HG02885 (cell line): ENCODE measurements at regions not wholly inside any gene's neighbourhood (a gene's known extent, or its start where the extent isn't known, plus 50 kb on each side); places are given as distances from the start of the nearest gene placed in this dataset.

Experiments used
- ATAC-seq: cut with Tn5 transposase; IDR thresholded peaks from one replicate; pipeline ENCODE4 v1.9.1; 2021; ENCODE audit warnings: mild to moderate bottlenecking; ENCODE audit not compliant: unreplicated experiment, poor library complexity

DNA sequence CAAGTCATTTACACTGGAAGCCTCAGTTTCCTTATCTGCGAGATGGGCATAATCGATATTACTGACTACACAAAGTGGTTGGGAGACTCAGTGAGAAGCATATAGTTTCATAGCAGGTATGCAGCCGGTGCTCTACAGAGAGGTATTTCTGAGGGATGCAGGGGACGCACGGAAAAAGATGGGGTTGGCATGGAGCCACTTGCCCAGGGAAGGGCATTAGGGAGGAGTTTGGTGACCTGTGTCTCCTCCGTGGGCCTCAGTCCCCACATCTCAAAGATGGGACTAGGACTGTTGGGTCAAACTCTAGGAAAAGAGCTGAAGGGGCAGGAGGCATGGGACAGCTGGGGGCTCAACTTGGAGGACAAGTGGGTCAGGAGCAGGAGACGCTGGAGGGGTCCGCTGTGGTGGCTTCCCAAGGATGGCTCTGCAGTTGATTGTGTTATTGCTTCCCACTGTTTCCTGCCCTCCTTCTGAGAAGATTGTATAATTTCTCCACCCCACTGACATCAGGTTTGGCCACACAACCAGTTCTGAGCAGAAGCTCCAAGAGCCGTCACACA is 158.6 kb upstream of the ALDH1B1 start:
- no peak for ATAC-seq

DNA sequence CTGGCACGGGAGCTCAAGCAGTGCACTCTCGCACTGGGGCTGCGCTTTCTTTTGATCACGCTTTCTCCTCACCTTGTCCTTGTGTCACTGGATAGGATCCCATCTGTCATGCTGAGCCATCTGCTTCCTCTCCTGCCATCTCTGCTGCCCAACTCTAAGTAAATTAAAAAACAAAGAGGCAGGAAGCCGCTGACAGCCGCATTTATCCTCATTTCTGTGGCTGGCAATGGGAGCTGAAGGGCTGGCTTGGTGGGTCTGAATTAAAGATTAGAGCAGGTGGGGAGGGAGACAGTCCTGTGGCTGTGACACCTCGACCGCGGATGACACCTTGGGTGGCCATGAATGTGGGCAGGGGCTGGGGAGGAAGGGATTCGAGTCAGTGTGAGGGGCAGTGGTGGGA is 159.2 kb upstream of the ALDH1B1 start:
- ATAC-seq, result no peak

DNA sequence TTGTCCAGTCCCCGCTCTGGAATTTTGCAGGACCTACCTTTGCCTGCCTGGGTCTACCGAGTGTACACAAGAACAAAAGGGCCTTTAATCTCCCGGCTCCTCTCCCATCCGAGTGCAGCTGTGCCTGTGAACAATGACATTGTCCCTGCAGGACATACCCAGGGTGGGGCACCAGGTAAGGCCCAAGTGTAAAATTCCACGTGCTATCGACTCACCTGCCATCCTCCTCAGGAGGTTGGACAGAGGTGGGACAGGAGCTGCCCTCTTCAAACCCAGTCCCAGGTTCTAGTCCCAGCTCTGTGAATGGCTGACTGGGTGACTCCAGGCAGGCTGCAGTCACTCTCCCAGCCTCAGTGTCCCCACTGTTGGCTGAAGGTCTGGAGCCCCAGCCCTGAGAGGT is 159.6 kb upstream of the ALDH1B1 start:
- ATAC-seq, result no peak

DNA sequence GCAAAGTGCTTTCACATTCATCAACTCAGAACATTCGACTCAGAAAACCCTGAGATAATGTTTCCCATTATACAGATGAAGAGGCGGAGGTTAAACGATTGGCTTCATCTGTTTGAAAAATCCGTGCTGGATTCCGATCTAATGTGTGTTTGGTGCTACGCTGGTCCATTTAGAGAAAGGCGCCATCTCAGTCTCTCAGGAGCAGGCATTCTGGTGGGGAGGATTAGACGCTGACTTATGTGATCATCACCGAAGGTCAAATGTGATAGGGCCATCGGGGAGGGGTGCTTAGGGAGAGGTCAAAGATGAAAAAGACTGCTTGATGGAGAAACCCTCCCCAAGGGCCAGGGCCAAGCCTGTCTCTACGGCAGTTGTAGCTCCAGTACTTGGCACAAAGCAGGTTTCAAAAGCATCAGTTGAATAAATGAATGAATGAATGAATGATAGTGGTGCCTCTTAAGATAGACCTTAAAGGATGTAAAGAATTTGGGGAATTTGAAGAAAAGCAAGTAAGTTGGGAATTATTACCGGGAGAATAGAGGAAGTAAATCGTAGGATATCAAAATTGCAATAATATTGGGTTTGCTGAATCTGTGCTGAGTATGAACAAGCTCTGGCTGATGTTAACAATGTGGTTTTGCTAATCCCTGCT is 160.6 kb upstream of the SHB start:
- ATAC-seq, result no peak

DNA sequence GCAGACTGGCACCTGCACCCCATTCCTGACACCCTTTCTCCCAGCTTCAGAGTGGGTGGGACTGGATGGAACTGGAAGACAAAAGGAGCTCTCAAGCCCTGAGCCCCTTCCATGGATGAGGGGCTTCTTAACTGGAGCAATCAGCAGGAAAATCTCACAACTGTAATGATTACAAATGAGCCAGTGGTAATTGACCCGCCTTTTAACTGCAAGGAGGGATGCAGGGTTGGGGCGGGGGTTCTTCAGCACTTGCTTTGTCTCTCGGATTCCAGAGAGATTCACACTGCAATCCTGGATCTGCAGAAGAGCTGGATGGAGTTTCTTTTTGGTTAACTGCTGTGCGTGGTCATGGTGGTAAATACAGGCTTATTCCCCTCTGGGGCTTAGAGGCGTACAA is 160.1 kb upstream of the SHB start:
- no peak for ATAC-seq

DNA sequence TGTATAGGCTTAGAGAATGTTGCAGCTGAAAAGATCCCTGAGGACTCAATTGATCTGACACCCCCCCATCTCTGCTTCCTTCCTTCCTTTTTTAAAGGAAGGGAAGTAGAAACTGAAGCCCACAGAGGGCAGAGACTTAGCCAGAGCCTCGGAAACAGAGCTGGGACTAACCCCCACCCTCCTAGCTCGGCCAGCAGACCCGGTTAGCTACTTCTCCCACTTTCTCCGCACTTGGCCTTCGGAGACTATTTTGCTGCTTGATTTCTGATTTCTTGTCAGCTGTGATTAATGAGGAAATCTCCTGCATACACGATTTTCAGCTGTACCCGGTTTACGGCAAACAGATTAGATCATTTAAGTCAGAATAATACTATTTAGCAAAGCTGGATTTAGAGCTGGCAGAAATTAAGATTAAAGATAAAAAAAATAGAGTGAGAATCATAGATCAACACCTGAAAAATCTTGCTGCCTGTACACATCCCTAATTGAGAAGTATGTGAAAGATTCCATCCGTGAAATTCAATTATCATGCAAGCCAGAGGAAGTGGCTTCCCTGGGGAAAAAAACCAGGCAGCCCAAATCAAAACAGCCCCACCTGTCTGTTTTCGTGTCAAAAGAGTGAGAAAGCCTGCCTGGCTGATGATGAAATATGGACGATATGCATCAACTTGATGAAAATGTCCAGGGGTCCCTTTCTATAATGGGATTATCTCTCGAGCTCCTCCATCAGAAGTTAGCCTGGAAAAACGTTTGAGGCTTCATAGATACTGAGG is 159.5 kb upstream of the SHB start:
- no peak for ATAC-seq

DNA sequence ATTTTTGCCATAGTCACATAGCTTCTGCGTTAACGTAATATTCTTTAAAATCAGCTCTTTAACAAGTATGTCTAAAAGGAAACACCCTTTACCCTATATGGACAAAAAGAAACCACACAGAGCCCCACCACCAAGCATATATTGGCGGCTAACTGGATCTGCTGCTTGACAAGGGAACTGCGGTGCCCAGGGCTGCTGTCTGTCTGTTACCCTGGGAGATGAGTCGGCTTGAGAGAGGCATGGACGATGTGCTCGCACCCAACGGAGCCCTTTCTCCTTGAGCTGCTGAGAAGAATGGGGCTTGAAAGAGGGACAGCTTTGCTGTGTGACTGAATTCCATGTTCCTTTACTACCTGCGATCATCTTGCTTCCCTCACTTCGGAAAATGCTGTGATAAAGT is 158.6 kb upstream of the SHB start:
- ATAC-seq, result no peak

DNA sequence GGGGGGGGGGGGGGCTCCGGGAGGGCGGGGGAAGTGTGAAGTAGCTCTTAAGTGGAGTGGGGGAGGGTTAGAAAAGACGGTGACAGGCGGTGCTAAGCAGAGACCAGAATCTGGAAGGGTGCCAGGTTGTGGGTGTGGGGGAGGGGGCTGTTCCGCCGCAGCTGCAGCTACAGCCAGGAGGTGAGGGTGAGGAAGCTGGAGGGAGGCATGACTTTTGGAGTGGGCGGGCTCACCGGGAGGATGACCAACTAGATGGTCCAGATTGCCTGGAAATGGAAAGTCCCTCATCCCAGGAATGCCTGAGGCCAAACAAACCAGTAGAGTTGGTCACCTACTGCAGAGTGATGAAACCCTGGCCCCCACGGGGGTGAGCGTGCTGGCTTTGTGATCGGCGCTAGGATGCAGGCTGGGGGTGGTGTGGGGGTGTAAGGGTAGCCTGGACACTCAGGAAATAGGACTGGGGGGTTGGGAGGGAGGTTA is 158.1 kb upstream of the SHB start:
- no peak for ATAC-seq

DNA sequence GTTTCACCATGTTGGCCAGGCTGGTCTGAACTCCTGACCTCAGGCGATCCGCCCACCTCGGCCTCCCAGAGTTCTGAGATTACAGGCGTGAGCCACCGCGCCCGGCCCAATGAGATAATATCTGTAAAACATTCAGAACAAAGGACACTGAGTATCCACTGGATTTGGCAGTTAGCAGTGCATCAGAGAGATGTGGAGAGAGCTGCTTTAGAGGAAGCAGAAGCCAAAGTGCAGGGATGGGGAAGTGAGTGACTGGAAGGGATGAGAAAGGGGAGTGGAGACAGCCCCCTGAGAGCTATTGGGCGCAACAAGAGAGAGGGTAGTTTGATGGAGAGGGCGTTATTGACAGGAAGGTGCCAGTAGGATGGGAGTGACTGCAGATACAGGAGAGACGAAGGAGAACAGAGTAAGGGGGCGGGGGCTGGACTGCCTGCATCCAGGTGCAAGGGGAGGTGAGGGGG is 157.5 kb upstream of the SHB start:
- no peak for ATAC-seq

DNA sequence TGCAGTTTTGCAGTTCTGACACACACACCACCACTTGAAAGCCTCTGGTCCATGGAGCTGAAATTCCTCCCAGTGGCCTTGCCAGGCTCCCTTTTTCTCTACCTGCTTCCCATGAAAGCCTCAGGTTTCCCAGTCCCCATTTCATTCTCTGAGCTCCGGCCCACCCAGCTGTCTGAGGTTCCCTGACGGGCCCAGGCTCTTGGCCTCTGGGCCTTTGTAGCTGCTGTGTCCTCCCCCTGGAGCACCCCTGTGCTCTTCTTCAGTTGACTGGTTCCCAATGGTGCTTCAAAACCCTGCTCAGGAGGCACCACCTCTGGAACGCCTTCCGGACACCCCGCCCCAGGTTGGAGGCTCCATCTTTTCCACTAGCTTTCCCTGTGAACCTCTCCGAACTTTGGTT is 155.9 kb upstream of the SHB start:
- no peak for ATAC-seq

DNA sequence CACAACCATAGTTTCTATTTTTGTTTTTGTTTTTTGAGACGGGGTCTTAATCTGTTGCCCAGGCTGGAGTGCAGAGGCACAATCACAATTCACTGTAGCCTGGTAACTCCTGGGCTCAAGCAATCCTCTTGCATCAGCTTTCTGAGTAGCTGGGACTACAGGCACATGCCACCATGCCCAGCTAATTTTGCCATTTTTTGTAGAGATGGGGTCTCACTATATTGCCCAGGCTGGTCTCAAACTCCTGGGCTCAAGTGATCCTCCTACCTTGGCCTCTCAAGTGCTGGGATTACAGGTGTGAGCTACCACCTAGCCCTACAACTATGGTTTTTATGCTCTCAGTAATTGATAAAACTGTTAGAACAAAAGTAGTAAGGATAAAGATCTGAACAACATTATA is 147.5 kb upstream of the SHB start:
- no peak for ATAC-seq

DNA sequence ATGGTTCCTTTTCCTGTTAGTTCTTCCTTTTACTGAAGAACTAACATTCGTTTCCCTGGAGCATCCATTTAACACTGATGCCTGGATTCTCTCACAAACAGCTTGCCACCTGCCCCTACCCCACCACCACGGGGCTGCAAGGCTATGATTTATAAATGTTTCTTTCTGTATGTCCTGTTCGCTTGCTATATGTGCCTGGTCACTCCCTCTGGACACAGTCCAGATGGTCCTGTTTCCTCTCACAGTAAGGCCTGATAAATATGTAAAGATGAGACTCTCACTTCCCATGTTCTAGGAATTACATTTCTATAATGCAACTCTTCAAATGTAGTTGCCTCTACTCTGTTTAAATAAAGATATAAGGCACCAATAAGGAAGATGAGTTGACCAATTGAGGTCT is 146.4 kb upstream of the SHB start:
- ATAC-seq, result no peak

DNA sequence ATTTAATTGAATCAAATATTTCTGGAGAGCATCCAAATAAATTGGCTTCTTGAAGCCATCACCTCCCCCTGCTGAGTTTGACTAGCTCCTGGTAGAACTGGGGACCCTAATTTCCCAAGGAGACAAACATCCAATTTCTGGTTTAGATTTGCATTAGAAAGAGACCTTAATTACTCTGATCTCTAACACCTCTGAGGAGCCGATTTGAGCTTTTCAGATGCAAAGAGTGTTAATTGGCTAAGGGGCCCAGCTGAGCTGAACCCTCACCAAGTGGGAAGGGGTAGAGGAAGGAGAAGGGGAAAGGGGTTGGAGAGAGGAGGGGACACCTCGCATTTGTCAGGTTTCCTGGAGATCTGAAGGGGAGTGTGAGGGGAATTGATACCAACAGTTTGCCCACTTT is 145.4 kb upstream of the SHB start:
- ATAC-seq, result no peak

DNA sequence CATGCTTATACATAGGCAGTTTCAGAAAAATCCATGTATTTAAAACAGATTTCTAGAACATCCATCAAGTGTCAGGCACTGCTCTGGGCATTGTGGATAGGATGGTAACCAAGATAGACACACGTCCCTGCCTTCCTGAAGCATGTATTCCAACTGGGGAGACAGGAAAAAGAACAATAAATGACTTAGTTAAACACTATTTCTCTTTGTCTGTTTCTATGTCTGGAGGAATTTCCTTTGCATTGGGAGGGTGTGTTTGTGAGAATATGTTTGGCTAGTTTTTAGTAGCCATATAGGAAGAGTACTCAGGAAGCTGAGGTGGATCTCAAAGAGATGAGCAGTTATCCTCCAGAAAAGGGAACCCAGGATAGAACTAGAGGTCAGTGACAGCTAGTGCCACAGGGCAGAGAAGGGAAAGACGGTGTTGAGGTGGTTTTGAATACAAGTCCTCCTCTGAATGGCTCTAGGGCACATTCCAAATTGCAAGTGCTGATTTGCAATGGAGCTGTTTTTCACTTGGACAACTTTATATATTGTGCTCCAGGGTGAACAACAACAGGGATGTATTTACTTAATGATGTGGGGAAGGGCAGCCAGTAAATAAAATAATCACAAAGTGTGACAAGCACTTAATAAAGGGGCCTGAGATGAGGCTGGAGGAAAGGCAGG is 144.7 kb upstream of the SHB start:
- ATAC-seq, result no peak

DNA sequence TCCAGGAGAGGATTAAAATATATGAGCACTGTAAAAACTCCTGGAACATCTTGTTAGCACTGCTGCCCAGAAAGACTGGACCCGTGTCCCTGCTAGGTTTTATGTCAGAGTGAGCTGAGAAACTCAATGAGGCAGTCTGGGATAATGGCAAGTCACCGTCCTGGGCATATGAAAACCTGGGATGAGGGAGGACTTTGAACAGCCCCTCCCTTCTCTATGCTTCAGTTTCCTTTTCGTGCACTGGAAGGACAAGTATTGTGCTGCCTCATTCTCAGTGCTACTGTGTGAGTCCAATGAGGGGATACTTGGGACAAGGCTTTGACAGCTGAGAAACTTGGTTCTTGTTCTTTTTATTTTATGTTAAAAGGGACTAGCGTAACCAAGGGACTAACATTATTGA is 143.0 kb upstream of the SHB start:
- no peak for ATAC-seq

DNA sequence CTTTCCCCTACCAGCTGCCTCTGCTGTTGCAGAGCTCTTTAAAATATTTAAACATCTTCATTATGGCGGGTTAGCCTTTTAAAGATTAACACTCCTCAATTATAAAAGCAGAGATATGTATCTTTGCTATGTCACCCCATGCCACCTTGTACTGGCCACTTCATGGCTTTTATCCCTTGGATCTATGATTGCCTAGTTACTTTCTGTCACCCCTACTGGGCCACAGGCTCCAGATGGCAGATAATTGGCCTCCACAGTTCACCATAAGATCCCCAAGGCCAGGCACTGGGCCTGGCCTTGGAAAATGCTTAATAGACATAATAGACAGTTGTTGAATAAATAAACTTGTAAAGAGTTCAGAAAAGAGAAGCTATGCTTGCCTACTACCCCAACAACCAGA is 142.0 kb upstream of the SHB start:
- ATAC-seq, result no peak

DNA sequence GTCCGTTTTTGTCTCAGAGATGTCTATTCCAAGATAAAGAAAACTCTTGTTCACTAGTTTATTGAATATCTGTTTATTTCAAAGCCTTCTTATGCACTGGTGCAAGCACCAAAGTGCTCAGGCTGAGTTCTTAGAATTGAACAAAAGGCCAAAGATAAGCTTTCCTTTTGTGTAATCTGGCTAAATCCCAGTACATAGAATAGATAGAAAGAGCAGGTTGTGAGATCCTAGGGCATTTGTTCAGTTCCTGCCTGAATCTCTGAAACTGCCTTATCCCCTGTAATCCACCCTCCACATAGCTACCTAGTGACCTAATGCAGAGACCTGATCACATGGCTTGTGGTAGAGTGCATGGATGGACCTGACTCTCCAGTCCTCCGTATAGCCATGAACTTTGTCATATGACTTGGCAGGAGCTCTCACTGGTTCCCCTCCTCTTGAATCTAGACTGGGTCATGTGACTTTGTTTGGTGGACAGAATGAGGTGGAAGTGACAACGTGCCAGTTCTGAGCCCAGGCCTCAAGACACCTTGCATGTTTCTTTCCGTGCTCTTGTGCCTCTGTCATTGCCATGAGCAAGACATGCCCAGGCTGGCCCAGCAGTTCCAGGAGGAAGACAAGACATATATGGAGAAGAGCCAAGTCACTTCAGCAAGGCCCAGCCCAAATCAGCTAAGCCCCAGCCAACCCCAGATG is 139.3 kb upstream of the SHB start:
- ATAC-seq, result no peak

DNA sequence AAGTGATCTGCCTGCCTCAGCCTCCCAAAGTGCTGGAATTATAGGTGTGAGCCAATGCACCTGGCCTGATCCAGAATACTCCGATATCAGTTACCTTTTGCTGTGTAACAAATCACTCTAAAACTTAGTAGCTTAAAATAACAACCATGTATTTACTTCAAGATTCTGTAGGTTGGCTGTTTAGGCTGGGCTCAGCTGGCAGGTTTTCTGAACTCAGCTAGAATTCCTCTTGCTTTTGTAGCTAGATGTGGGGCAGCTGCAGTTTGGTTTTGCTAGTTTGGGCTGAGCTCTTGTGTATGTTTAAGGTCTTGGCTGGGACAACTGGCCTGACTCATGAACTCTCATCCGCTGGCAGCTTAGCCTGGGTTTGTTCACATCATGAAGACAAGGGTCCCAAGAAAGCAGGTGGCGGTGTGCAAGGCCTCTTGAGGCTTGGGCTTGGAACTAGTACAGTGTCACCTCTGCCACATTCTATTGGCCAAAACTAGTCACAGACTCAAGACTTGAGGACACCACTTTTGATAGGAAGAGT is 138.3 kb upstream of the SHB start:
- ATAC-seq, result no peak

DNA sequence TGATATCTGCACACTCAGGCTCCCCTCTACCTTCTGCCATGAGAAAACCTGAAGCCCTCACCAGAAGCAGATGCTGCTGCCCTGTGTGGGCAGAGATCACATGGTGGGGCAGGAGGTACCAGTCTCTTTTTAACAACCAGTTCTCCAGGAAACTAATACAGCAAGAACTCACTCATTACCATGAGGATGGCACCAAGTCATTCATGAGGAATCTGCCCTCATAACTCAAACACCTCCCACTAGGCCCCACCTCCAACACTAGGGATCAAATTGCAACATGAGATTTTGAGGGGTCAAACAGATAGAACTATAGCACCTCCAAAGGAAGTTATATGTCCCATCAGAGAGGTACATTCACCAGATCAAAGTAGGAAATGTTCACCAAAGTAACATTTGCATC is 136.3 kb upstream of the SHB start:
- no peak for ATAC-seq

DNA sequence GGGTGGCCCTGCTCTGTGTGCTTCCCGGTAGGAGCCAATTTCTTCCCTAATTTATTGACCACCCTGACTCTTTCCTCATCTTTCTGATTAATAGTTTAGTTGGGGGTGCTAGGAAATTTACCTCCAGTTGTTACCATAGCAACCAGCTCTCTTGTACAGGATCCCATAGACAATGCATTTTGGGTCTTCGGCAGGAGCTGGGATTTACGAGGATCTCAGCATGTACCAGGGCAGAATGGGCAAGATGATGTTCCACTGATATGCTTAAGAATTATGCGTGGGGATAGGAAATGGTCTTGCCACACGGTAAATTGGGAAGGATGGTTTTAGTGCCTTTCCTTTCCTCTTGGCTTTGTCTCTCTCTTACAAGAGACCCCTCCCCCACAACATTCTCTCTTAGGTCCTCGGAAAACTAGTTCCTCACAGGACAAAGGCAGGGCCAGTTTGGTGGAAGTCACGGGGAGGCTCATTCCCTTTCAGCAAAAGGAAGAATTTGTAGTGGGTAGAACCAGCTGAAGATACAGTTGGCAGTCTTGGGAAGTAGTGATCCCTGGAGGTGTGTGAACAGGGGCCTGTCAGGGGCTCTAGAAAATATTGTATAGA is 133.4 kb upstream of the SHB start:
- ATAC-seq, result no peak
